HUES48 (cell line): ENCODE measurements at regions not wholly inside any gene's neighbourhood (a gene's known extent, or its start where the extent isn't known, plus 50 kb on each side); places are given as distances from the start of the nearest gene placed in this dataset.

Experiments
- H3K27ac ChIP-seq: one replicate; pipeline ENCODE4 v1.7.0; 2013; ENCODE audit warnings: low read depth, low read length, inconsistent platforms
- H3K27me3 ChIP-seq: 2 replicates; pipeline ENCODE4 v1.6.1; 2013; ENCODE audit warnings: mild to moderate bottlenecking, low read length; ENCODE audit not compliant: control insufficient read depth, insufficient read depth
- H3K36me3 ChIP-seq: 2 replicates; pipeline ENCODE4 v1.6.1; 2013; ENCODE audit warnings: low read length; ENCODE audit not compliant: control insufficient read depth, insufficient read depth
- H3K4me1 ChIP-seq: 2 replicates; pipeline ENCODE4 v1.6.1; 2013; ENCODE audit warnings: mild to moderate bottlenecking, low read length; ENCODE audit not compliant: control insufficient read depth, insufficient read depth
- H3K4me3 ChIP-seq: 2 replicates; pipeline ENCODE4 v1.5.1; 2013; ENCODE audit warnings: mild to moderate bottlenecking, low read depth, low read length
- H3K9ac ChIP-seq: 2 replicates; pipeline ENCODE4 v1.6.1; 2013; ENCODE audit warnings: mild to moderate bottlenecking, low read depth, low read length, moderate library complexity
- H3K9me3 ChIP-seq: 2 replicates; pipeline ENCODE4 v1.6.1; 2013; ENCODE audit warnings: low read length; ENCODE audit not compliant: control insufficient read depth, insufficient read depth

DNA sequence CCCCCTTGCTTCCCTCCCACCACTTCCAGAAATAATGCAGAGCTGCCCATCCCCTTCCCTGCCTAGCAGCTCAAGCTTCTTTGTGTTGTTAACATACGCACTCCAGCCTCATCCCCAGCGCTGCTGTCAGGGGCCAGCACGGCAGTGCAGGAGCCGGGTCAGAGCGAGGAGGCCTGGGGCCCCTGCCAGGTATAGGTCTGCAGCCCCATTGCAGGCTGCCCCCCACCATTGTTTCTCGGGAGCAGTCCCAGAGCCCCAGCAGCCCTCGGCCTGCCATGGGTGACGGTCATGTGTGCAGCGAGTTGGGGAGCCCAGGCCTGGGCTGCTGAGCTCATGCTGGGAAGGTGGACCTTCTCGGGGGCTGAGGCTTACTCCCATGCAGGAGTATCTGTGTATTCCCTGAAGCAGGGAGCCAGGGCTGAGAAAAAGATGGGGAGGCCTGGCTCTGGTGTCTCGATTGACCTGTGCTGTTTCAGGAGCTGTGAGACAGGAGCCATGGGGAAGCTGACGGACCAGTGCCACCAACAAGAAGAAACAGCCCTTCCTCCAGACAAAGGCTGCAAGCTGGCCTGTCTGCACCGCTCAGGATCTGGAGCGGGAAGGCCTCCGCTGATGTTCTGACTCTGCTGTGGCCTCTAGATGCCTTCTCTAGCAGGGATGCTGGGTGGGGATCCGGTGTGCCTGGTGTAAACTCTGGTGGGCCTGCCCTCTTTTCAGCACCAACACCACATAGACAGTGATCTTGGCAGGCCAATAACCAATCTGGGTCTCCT lies 220.5 kb upstream of the B3GAT1 start:
- H3K27me3 ChIP-seq = no peaks in the 10 kb centered on the region
- 0 out of 2 replicates have a peak, but pooled peaks cover 3% of the 10 kb centered on the region for H3K4me1 ChIP-seq
- H3K9me3 ChIP-seq = no peaks in the 10 kb centered on the region
- no peaks in the 10 kb centered on the region for H3K36me3 ChIP-seq
- no peak overlapping the region for H3K27ac ChIP-seq
- no peak overlapping the region for H3K4me3 ChIP-seq
- no peak overlapping the region for H3K9ac ChIP-seq

DNA sequence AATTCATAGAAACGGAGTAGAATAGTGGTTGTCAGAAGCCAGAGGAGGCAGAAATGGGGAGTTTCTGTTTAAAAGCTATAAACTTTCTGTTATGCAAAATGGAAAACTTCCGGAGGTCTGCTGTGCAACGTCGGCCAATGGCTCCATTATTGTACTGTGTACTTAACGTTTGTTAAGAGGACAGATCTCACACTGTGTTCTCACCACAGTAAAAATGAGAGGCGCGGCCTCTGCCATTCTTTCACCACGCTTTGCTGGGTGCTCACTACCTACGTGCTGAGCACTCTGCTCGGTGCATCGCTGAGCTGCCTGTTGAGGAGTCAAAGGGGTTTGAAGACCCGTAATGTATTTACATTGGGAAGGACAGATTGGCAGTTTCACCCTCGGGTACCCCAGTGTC lies 218.8 kb upstream of the B3GAT1 start:
- 0 out of 2 replicates have a peak, but pooled peaks cover 3% of the 10 kb centered on the region for H3K4me1 ChIP-seq
- no peak overlapping the region for H3K27ac ChIP-seq
- no peaks in the 10 kb centered on the region for H3K27me3 ChIP-seq
- H3K9me3 ChIP-seq = no peaks in the 10 kb centered on the region
- H3K36me3 ChIP-seq = no peaks in the 10 kb centered on the region
- H3K4me3 ChIP-seq = no peak overlapping the region
- no peak overlapping the region for H3K9ac ChIP-seq

DNA sequence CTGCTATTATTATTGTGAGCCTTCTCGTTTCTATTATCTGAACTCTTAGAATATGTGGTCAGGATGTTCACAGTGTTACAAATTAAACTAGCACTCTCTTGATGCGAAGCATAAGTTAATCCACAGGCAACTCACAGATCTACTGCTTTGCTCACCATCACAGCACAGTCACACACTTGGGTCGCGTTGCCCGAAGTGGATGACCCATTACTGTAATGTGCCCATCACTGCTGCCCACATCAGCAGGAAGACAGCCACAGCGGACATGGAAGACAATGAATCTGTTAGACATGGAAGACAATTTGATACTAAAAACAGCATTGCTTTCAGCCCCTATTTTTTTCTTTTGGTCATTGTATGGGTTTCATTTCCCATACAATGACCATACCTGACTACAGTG lies 216.4 kb upstream of the B3GAT1 start:
- Histone ChIP-seq H3K4me1 (0 out of 2 replicates have a peak, but pooled peaks cover 3% of the 10 kb centered on the region), H3K9ac (no peak overlapping the region), H3K27ac (no peak overlapping the region), H3K9me3 (no peaks in the 10 kb centered on the region), H3K36me3 (no peaks in the 10 kb centered on the region), H3K4me3 (no peak overlapping the region), H3K27me3 (no peaks in the 10 kb centered on the region)

DNA sequence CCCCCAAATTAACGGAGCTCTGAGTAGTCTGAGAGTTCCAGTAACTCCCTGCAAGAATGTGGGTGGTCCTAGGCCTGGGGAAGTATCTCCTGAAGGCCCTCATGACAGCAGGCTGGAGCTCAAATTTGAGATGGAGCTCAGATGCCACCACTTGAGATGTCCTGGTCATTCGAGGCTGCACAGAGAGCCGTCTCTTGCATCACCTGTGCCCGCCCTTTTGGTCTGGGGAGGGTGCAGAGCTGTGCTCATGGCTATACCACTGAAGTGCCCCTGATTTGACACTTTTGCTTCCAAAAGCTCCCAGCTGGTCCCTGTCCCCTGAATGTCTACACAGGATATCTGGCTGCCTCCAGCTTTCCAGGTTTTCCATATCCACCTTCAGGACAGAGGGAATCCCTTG lies 214.0 kb upstream of the B3GAT1 start:
- Histone ChIP-seq H3K9ac (no peak overlapping the region), H3K27me3 (no peaks in the 10 kb centered on the region), H3K4me3 (no peak overlapping the region), H3K36me3 (no peaks in the 10 kb centered on the region), H3K9me3 (no peaks in the 10 kb centered on the region), H3K27ac (no peak overlapping the region), H3K4me1 (no peaks in the 10 kb centered on the region)

DNA sequence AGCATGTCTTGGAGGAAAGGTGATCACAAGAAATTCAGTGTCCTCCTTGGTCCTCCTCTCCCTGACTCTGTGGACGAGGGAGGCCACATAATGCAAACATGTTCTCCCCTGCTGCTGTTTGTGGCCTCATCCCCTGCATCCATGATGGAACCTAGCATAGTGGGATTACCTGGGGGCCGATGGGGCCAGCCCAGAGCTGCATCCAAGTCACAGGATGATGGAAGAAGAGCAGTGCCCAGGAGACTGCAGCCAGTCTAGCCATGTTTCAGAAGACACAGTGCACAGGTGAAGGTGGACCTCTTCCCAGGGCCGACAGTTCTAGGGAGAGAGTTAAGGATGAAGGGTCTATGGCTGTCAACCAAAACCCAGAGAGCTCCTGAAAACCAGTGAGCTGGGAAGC lies 213.6 kb upstream of the B3GAT1 start:
- Histone ChIP-seq H3K9me3 (no peaks in the 10 kb centered on the region), H3K4me1 (no peaks in the 10 kb centered on the region), H3K9ac (no peak overlapping the region), H3K27me3 (no peaks in the 10 kb centered on the region), H3K27ac (no peak overlapping the region), H3K36me3 (no peaks in the 10 kb centered on the region), H3K4me3 (no peak overlapping the region)

DNA sequence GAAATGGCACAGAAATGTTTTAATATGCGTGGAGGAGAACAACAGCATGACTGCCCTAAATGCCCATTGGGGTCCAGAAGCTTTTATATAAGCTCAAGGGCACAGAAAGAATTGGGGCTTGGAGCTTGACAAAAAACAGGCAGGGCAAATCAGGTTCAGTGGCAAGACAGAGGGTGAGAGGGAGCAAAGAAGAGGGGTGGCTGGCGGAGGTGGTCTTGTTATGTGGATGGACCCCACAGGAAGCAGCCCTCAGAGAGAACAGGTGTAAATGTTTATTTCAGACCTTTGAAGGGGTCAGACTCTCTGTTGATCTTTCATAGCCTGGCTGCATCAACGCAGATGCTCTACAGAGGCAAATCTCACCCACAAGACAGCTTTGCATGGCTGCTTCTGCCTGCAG lies 213.1 kb upstream of the B3GAT1 start:
- Histone ChIP-seq H3K36me3 (no peaks in the 10 kb centered on the region), H3K9ac (no peak overlapping the region), H3K4me1 (no peaks in the 10 kb centered on the region), H3K27me3 (no peaks in the 10 kb centered on the region), H3K9me3 (no peaks in the 10 kb centered on the region), H3K27ac (no peak overlapping the region), H3K4me3 (no peak overlapping the region)

DNA sequence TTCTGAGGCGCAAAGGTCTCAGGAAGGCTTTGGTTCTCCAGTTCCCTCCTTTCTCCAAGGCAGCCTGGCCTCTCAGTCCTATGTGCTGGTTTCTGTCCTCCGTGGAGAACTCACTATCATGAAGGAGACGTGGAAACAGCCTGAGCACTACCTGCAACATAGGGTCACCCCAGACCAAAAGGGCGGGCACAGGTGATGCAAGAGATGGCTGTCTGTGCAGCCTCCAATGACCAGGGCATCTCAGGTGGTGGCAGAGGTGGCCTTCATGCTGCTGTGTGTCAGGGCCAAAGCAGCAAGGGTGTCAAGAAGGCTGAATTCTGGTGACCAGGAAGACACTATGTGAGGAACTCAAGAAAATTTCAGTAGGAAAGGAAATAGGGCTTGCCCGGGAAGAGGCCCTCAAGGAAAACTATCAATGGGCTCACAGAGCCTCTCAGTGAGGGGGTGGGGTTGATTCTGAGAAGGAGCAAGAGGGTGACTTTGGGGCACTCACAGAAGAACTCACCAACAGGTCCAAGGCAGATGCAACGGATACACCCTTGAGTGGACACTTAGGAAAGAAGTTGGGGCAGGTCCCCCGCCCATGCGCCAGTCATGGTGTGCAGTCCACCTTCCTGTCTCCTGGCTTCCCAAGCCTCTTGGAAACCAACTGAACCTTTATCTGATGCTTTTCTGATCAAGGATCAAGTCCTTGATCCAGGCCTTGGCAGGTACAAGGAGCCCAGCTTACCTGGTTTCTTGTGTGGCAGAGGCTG lies 212.3 kb upstream of the B3GAT1 start:
- no peak overlapping the region for H3K27ac ChIP-seq
- H3K4me3 ChIP-seq = no peak overlapping the region
- no peaks in the 10 kb centered on the region for H3K27me3 ChIP-seq
- H3K9ac ChIP-seq = no peak overlapping the region
- H3K4me1 ChIP-seq = no peaks in the 10 kb centered on the region
- H3K9me3 ChIP-seq = no peaks in the 10 kb centered on the region
- H3K36me3 ChIP-seq = no peaks in the 10 kb centered on the region

DNA sequence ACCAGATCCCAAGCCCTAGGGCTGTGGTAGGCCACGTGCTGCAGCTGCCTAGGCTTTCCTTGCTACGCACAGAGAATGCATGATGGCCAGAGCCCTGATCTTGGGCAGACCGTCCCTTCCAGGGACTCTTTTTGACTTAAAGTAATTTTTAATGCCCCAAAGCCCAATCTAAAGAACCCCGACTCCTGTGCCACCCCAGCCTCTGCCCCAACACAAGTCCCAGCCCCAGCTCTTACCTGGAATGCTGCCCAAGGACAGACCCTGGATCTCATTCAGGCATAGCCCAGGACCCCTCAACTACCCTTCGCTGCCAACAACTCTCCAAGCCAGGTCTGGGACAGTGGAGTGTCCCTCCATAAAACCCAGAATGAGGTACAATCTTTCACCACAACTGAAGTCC lies 211.7 kb upstream of the B3GAT1 start:
- Histone ChIP-seq H3K4me3 (no peak overlapping the region), H3K27me3 (no peaks in the 10 kb centered on the region), H3K36me3 (no peaks in the 10 kb centered on the region), H3K9me3 (no peaks in the 10 kb centered on the region), H3K9ac (no peak overlapping the region), H3K4me1 (no peaks in the 10 kb centered on the region), H3K27ac (no peak overlapping the region)

DNA sequence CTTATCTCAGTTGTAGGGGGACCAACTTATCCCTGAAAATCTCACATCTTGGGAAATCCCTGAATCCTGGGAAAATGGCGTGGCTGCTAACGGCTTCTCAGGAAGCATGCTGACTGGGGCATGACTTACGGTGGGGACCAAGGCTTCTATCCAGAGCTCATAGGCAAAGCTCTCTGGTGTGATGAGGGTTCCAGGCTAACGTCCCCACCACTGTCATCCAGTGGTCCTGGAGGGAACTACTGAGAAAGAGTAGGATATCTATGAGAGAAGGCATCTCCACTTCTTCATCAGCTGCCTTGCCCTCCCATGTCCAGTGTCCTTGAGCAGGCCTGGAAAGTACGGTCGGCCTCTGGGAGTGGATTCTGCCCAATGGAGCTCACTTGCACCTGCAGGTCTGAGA lies 210.4 kb upstream of the B3GAT1 start:
- H3K4me3 ChIP-seq = no peak overlapping the region
- H3K36me3 ChIP-seq = no peaks in the 10 kb centered on the region
- no peaks in the 10 kb centered on the region for H3K4me1 ChIP-seq
- H3K27me3 ChIP-seq = no peaks in the 10 kb centered on the region
- no peak overlapping the region for H3K27ac ChIP-seq
- no peaks in the 10 kb centered on the region for H3K9me3 ChIP-seq
- no peak overlapping the region for H3K9ac ChIP-seq

DNA sequence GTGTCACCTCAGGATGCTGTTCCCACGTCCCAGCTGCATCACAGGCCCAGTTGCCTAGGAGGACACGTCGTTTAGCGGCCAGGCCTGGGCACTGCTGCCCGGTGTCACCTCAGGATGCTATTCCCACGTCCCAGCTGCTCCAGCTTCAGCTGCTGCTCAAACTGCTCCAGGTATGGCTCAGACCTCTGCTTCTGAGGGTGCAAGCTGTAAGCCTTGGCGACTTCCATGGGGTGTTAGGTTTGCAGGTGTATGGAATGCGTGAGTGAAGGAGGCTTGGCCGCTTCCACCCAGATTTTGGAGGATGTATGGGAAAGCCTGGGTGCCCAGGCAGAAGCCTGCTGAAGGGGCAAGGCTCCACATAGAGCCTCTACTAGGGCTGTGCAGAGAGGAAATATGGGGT lies 205.3 kb upstream of the B3GAT1 start:
- Histone ChIP-seq H3K27ac (no peak overlapping the region), H3K36me3 (no peaks in the 10 kb centered on the region), H3K27me3 (no peaks in the 10 kb centered on the region), H3K9me3 (no peaks in the 10 kb centered on the region), H3K4me3 (no peak overlapping the region), H3K9ac (no peak overlapping the region), H3K4me1 (no peaks in the 10 kb centered on the region)

DNA sequence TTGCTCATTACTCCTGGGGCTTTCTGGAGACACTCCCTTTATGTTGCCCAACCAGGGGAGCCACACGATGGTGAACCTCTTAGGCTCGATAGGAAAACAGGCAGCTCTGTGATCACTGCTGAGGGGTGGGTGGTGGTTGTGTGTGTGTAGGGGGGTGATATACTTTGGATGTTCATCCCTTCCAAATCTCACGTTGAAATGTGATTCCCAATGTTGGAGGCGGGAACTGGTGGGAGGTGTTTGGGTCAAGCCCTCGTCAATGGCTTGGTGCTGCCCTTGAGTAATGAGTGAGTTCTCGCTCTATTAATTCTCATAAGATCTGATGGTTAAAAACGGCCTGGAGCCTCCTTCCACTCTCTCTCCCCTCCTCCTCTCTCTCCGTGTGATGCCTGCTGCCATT lies 204.0 kb upstream of the B3GAT1 start:
- no peak overlapping the region for H3K4me3 ChIP-seq
- H3K36me3 ChIP-seq = no peaks in the 10 kb centered on the region
- H3K27me3 ChIP-seq = no peaks in the 10 kb centered on the region
- no peaks in the 10 kb centered on the region for H3K4me1 ChIP-seq
- H3K9me3 ChIP-seq = no peaks in the 10 kb centered on the region
- H3K27ac ChIP-seq = no peak overlapping the region
- H3K9ac ChIP-seq = no peak overlapping the region
